ENCODE measurements at regions not wholly inside any gene's neighbourhood (a gene's known extent, or its start where the extent isn't known, plus 50 kb on each side); places are given as distances from the start of the nearest gene placed in this dataset.

DNA sequence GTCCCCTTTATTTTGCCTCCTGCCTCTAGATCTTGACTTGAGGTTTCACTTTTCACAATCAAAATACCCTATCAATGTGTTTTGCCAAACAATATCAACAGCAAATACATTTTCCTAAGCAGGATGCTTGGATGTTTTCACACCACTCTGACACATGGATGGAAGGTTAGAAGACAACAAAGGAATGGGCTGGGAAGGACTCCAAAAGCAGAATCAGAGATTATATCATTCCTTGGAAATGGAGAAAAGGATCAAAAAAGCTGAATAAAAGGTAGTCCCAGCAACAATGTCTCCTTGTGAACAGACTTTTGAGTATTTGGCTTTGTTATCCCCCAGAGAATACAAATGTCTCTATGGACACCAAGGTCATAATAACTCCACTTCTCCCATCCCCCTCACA is 170.8 kb downstream of the ETAA1 start:
- in situ Hi-C loops (cut with MboI; ENCODE audit: low sequenced_read_pairs): no loop called here

DNA sequence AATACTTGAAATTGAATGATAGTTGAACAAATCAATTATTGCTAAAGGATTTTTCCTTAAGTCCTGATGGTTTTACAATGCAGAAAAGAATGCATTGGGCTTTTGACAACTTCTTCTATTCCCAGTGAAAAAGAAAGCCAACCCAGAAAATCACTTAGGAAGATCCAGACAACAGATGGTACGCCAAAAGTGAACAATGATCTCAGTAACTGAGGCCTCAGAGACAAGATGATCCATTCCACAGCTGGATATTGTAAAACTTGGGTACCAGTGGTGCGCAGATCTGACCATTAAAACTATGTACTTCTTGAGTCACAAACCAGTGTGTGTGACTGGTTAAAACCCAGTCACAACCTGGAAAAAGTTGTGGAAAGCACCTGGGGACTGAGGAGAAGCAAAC is 173.5 kb downstream of the ETAA1 start:
- in situ Hi-C loops (cut with MboI; ENCODE audit: low sequenced_read_pairs): no loop called here

DNA sequence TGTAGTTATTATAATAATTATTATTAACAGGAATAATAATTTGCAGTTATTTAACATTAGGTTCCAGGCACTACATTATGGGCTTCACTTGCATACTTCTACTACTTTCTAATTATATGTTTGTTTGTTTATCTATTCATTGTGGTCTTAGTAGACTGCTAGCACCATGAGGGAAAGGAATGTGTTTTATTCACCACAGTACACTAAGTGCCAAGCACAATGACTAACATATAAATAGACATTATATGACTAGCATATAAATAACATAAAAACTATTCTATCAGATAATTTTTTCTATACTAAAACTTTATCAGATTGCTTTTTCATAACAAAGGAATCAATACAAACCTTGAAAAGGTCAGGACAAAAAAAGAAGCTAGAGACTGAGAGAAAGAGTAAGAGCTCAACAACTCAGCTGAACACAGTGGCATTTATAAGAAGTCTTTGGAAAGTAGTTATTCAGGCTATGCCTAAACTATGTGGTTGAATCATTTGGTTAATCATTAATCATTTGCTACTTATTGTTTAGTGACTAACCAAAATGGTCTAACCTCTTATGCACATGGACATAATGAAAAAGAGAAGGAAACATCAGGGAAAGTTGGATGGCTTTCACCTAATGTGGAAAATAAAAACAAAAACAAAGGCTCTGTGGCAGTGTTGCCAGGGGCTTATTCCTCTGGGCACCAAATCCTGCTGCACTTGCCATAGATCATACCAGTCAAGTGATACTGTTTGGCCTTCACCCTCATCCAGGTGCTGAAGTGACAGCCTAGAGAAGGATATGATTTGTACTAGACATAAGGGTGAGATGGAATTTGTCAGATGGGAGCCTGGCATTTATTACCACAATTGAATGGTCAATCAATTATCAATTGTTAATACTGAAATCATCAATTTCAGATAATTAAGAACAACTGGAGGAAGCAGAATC is 174.9 kb downstream of the ETAA1 start:
- in situ Hi-C loops (cut with MboI; ENCODE audit: low sequenced_read_pairs): no loop called here

DNA sequence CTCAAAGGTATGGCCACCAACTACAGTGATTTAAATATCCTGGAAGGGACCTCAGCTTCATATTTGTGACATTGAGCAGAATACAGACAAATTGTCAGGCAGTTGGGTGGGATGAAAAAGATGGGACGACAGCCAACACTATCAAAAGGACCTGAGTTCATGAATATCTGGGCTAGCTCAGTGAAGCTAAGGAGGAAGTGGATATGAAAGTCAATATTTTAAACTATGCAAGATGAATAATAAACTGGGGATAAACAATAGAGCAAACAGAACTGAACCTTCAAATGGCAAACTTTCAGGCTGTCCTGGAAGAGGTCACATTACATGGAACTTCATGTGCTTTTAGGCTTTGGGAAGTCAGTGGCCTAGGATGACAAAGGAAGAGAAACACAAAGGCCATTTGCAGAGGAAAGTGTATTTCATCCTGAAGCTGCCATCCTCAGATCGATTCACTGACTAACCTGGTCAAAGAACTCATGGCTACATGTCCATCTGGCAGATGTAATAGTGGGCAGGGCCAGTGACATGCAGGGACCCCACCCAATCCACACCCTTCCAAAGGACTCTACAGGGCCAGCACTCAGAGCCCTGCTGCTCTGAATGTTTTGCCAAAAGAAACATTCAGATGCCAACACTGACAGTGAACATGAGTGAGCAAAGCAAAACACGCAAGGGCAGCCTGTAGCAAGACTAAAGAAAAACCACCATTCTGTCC is 175.7 kb downstream of the ETAA1 start:
- in situ Hi-C loops (cut with MboI; ENCODE audit: low sequenced_read_pairs): no loop called here

DNA sequence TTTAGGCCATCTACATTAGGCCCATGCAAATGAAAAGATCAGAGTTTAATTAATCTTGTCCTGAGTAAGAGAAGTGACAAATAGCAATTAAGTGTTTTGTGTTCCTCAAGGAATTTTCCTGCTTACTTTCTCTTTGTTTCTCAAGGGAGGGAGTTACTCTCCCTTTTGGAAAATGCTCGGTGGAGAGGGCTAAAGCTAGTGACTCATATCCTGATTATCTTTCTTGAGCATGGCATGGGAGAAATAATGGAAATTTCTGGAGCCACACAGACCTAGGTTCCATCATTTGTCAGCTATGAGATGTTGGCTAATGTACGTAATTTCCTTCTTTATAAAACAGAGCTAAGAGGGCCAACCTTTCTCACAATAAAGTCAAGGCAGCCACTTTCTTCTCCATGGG is 177.1 kb downstream of the ETAA1 start:
- in situ Hi-C loops (cut with MboI; ENCODE audit: low sequenced_read_pairs): no loop called here

DNA sequence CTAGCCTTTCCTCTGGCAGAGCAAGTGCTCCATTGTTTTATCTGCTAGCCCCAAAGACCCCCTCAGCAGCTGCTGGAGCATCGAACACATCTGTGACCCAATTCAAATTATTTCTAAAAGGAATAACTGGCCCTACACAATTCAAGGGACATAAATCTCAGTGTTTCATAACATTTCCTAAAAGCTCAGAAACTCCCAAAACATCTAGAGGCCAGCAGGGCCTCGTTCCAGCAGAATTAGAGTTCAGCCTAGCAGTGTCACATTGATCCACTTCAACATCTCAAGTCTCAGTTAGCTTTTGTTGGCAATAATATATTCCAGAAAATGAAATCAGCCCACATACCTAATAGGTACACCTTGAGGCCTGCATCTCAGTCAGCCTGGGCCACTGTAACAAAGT is 179.1 kb downstream of the ETAA1 start:
- in situ Hi-C loops (cut with MboI; ENCODE audit: low sequenced_read_pairs): loop anchor here (25.0 kb wide), 1 partner anchor 261 kb away; no protein-coding TSS in a partner anchor

DNA sequence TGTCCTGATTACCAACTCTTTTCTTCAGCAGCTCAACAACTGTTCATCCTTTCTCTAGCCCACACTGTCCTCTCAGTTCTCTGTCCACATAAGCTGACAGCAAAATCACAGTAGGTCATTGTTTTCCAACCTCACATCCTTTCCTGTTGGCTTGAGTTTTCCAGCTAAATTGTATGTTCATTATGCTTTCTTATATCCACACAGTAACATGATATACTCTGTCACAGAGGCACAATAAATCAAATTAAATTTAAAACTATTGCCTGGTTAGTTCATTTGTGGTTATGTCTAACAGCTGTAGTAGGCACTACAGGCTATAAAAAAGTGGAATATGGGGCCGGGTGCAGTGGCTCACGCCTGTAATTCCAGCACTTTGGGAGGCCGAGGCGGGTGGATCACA is 179.9 kb downstream of the ETAA1 start:
- in situ Hi-C loops (cut with MboI; ENCODE audit: low sequenced_read_pairs): loop anchor here (25.0 kb wide), 1 partner anchor 260 kb away; no protein-coding TSS in a partner anchor

DNA sequence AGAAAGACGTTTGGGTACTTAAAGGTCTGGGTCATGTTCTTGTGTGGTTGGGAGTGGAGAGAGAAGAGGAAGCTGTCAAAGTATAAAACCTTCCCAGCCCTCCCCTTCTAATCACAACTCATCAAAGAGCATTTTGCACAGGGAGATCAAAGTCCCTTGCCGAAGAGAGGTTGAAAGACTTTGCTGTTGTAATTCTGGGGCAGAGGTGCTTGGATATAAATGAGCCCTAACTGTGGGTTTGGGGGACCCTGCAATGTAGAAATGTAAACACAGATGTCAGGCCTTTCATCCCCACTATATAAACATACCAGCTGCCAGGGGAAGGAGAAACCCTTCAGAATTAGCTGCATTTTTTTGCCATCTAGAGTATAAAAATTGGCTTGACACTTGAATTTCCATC is 182.1 kb downstream of the ETAA1 start:
- in situ Hi-C loops (cut with MboI; ENCODE audit: low sequenced_read_pairs): loop anchor here (25.0 kb wide), 1 partner anchor 258 kb away; no protein-coding TSS in a partner anchor

DNA sequence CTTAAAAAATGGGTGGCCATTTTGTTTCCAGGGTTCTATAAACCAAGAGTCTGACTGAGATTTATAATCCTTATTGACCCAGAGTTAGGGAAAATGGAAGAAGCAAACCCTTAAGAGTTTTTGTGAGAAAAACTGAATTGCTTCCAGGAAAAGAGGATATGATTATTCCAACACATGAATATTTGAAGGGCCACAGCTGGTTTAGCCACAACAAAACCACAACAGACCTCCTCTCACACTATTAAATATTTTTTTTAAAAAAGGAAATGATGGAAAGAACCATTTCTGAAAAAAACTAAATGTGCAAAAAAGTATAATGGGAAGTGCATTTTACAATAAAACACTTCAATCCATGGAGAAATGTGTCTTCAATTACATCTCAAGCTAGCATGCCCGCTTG is 182.7 kb downstream of the ETAA1 start:
- in situ Hi-C loops (cut with MboI; ENCODE audit: low sequenced_read_pairs): loop anchor here (25.0 kb wide), 1 partner anchor 257 kb away; no protein-coding TSS in a partner anchor

DNA sequence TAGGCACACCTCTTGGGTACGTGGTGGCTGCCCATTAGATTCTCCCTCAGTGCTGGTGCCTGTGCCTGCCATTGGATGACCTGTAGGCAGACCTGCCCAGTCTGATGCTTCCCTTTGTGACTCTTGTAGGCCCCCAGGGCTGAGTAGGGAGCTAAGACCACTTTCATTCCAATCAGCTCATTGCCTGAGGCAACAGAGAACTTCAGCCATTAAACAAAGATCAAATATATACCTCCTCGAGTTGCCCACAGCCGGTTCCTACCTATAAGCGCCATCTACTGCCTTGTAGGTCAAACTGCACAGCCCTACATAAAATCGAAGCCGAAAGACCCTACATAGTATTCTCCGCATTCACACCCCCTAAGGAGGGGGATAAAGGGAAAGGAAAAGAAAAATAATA is 184.6 kb downstream of the ETAA1 start:
- in situ Hi-C loops (cut with MboI; ENCODE audit: low sequenced_read_pairs): loop anchor here (25.0 kb wide), 1 partner anchor 256 kb away; no protein-coding TSS in a partner anchor

DNA sequence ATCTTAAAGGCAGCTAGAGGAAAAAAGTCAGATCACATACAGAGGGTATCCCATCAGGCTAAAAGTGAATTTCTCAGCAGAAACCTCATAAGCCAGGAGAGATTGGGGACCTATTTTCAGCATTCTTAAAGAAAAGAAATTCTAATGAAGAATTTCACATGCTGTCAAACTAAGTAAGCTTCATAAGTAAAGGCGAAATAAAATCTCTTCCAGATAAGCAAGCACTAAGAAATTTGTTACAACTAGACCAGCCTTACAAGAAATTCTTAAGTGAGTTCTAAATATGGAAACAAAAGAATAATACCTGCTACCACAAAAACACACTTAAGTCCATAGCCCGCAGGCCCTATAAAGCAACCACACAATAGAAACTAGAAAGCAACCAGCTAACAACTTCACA is 186.1 kb downstream of the ETAA1 start:
- in situ Hi-C loops (cut with MboI; ENCODE audit: low sequenced_read_pairs): loop anchor here (25.0 kb wide), 1 partner anchor 254 kb away; no protein-coding TSS in a partner anchor

DNA sequence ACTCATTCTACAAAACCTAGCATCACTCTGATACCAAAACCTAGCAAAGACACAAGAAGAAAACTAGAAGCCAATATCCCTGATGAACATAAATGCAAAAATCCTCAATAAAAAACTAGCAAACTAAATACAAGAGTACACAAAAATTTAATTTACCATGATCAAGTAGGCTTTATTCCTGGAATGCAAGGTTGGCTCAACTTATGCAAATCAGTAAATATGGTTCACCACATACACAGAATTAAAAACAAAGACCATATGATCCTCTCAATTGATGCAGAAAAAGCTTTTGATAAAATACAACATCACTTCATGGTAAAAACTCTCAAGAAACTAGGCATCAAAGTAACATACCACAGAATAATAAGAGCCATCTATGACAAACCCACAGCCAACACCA is 188.3 kb downstream of the ETAA1 start:
- in situ Hi-C loops (cut with MboI; ENCODE audit: low sequenced_read_pairs): loop anchor here (25.0 kb wide), 1 partner anchor 252 kb away; no protein-coding TSS in a partner anchor

DNA sequence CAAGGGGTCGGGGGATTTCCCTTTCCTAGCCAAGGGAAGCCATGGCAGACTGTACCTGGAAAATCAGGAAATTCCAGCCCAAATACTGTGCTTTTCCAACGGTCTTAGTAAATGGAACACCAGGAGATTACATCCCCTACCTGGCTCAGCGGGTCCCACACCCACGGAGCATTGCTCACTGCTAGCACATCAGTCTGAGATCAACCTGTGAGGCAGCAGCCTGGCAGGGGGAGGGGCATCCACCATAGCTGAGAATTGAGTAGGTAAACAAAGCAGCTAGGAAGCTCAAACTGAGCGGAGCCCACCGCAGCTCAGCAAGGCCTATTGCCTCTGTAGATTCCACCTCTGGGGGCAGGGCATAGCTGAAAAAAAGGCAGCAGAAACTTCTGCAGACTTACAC is 192.0 kb downstream of the ETAA1 start:
- in situ Hi-C loops (cut with MboI; ENCODE audit: low sequenced_read_pairs): loop anchor here (25.0 kb wide), 1 partner anchor 248 kb away; no protein-coding TSS in a partner anchor

DNA sequence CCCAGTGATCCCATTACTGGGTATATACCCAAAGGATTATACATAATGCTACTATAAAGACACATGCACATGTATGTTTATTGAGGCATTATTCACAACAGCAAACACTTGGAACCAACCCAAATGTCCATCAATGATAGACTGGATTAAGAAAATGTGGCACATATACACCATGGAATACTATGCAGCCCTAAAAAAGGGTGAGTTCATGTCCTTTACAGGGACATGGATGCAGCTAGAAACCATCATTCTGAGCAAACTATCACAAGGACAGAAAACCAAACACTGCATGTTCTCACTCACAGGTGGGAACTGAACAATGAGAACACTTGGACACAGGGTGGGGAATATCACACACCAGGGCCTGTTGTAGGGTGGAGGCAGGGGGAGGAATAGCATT is 197.4 kb downstream of the ETAA1 start:
- in situ Hi-C loops (cut with MboI; ENCODE audit: low sequenced_read_pairs): loop anchor here (25.0 kb wide), 1 partner anchor 243 kb away; no protein-coding TSS in a partner anchor

DNA sequence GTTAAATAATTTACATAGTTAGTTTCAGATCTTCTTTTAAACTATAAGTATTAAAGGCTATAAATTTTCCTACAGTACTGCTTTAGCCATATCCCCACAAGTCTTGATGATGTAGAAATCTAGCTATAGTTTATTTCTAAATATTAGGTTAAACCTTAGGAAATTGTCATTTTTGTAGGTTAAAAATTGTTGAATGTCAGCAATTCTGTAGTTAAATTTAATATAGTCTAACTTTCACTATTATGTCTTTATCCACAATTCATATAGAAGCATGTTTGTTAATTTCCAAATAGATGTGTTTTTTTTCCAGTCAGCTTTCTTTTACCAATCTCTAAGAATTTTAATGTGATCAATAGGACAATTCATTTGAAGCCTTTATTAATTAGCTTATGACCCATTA is 199.7 kb downstream of the ETAA1 start:
- in situ Hi-C loops (cut with MboI; ENCODE audit: low sequenced_read_pairs): loop anchor here (25.0 kb wide), 1 partner anchor 240 kb away; no protein-coding TSS in a partner anchor

DNA sequence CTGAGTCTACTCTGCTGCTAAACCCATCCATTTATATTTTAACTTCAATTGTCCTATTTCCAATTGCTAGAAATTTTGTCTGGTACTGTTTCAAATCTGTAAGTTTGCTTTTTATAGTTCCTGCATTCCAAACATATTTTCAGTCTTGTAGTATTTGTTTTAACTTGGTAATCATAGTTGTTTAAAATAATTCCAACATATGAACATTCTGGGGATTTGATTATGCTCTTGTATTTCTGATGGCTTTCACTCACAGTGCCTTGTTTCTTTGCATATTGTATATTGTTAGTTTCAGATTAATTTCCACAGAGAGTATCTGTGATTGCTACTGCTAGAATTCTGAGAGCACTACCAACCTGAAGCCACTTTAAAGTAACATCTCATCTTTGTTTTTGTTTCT is 202.4 kb downstream of the ETAA1 start:
- in situ Hi-C loops (cut with MboI; ENCODE audit: low sequenced_read_pairs): loop anchor here (25.0 kb wide), 1 partner anchor 238 kb away; no protein-coding TSS in a partner anchor

DNA sequence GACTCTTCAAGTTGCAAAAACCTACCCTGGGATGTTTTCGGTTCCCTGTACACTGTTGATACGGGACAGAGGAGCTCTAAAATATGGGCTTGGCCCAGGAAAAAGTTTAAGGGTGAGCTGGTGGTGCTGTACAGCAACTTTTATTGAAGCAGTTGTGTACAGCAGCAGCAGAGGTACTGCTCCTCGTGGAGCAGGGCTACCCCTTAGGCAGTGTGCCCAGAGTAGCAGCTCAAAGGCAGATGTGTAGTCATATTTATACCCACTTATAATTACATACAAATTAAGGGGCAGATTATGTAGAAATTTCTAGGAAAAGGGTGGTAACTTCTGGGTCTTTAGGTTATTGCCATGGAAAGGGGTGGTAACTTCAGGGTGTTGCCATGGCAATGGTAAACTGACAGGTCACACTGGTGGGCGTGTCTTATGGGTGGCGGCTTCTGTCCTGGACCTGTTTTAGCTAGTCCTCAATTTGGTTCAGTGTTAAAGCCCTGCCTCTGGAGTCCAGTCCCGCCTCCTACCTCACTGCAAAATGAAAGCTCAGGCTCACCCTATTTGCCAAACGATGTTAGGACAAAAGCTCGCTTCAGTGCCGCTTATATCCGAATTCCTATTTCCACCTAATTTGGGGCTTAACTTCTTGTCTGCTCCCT is 203.2 kb downstream of the ETAA1 start:
- in situ Hi-C loops (cut with MboI; ENCODE audit: low sequenced_read_pairs): no loop called here

DNA sequence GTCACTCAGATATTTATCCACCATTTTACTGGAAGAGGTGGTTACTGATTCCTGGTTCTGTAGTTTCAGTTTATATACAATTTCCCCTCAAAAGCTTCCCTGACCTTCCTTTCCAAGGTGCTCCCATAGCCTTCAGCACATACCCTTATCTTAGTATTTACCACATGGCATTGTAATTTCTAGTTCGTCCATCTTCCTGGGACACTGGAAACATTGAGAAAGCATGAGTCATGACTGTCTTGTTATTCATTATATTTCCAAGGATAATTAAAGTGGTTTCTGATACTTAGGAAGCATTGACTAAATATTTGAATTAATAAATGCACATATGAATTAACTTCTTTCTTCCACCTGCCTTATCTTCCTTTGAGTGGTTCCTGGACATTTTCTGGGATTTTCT is 203.8 kb downstream of the ETAA1 start:
- in situ Hi-C loops (cut with MboI; ENCODE audit: low sequenced_read_pairs): no loop called here

DNA sequence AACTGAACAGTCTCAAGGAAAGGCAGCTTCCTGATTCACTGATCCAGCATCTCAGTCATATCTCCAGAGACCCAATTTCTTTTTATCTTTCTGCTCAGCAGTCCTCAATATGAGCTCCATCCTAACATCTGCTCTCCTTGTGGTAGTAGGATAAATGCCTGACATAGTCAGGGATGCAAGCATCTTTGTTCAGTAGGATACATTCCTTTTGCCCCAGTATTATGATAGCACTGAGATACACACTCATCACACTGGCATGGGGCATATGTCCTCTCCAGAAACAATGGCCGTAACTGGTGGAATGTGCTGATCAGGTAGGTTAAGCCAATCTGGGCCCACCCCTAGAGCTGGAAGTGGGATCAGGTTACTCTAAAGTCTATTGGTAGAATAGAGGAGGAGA is 207.2 kb downstream of the ETAA1 start:
- in situ Hi-C loops (cut with MboI; ENCODE audit: low sequenced_read_pairs): no loop called here

DNA sequence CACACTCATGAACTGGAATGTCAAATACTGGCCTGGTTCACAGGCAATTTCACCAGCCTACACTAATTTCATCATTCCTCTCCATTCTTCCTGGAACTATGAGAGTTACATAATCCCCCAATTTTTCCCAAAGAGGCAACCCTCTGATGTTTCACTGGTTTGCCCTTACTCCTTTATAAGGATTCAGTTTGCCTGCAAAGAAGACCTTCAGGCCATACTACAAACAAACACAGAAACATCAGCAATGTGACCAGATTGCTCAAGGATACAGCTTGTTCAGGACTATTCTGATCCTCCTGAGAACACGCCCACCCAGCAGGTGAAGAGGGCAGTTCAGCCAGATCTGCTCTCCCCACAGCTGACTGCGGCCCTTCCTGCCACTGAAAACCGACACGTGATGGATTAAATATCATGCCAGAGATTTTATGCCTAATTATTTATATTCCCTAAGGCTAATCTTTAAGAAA is 215.5 kb downstream of the ETAA1 start:
- in situ Hi-C loops (cut with MboI; ENCODE audit: low sequenced_read_pairs): no loop called here

DNA sequence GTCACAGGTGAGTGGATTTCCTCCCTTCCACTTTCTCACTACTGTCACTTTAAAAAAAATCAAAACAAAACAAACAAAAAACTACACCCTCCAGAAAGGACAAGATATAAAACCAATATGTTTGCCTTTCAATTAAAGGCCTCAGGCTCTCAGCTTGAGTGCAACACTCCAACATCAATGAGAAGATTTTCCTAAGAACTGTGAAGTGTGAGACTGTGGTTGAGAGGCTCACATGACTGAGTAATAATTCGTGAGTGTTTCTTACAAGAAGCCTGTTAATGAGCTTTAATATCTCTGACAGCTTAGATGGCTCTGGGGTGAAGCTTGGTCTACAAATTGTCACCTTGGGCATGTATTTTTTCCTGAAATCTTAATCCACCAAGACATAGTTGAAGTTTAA is 216.1 kb downstream of the ETAA1 start:
- in situ Hi-C loops (cut with MboI; ENCODE audit: low sequenced_read_pairs): no loop called here
